CD4-positive, alpha-beta T cell treated with Interleukin-10 for 1 hour (primary cell): ENCODE measurements at regions not wholly inside any gene's neighbourhood (a gene's known extent, or its start where the extent isn't known, plus 50 kb on each side); places are given as distances from the start of the nearest gene placed in this dataset.
"Not testable (repeated sequence)": the region's sequence is repeated elsewhere in the genome, so short reads cannot be mapped to it uniquely, and the experiment has no call there.

Experiments used
- DNase-seq: peaks from one replicate; pipeline ENCODE4 v3.0.0-alpha.2; 2020

- DNase-seq = not testable (repeated sequence)
These were observed 223.7 kb upstream of the VLDLR start for GRCh38 chr9:2397875-2398274.

- not testable (repeated sequence) for DNase-seq
These were observed 219.8 kb upstream of the VLDLR start for GRCh38 chr9:2401746-2402145.

- no peak for DNase-seq
These were observed 217.9 kb upstream of the VLDLR start for GRCh38 chr9:2403701-2404100.

GRCh38 chr9:2406252-2406651 lies 215.3 kb upstream of the VLDLR start:
- no peak for DNase-seq

- no peak for DNase-seq
These were observed 214.1 kb upstream of the VLDLR start for GRCh38 chr9:2407450-2407849.

GRCh38 chr9:2411459-2412215 lies 209.9 kb upstream of the VLDLR start:
- DNase-seq = no peak

- no peak for DNase-seq
These were observed 208.3 kb upstream of the VLDLR start for GRCh38 chr9:2413160-2413805.

- DNase-seq = no peak
These were observed 207.1 kb upstream of the VLDLR start for GRCh38 chr9:2414465-2414864.

GRCh38 chr9:2415326-2415725 lies 206.3 kb upstream of the VLDLR start:
- no peak for DNase-seq

GRCh38 chr9:2417730-2418129 lies 203.9 kb upstream of the VLDLR start:
- no peak for DNase-seq

GRCh38 chr9:2418619-2419018 lies 203.0 kb upstream of the VLDLR start:
- DNase-seq = no peak

GRCh38 chr9:2419347-2419746 lies 202.2 kb upstream of the VLDLR start:
- DNase-seq = no peak

- DNase-seq = no peak
These were observed 201.0 kb upstream of the VLDLR start for GRCh38 chr9:2420543-2420942.

- no peak for DNase-seq
These were observed 197.0 kb upstream of the VLDLR start for GRCh38 chr9:2424619-2425033.

- DNase-seq = no peak
These were observed 195.9 kb upstream of the VLDLR start for GRCh38 chr9:2425676-2426075.

GRCh38 chr9:2427120-2427891 lies 194.3 kb upstream of the VLDLR start:
- no peak for DNase-seq

- DNase-seq = no peak
These were observed 181.6 kb upstream of the VLDLR start for GRCh38 chr9:2439957-2440356.

GRCh38 chr9:2443933-2444332 lies 177.7 kb upstream of the VLDLR start:
- DNase-seq = not testable (repeated sequence)

GRCh38 chr9:2448193-2448738 lies 173.3 kb upstream of the VLDLR start:
- DNase-seq = no peak

- DNase-seq = no peak
These were observed 168.5 kb upstream of the VLDLR start for GRCh38 chr9:2453106-2453505.

GRCh38 chr9:2453701-2454100 lies 167.9 kb upstream of the VLDLR start:
- DNase-seq = no peak

- no peak for DNase-seq
These were observed 161.8 kb upstream of the VLDLR start for GRCh38 chr9:2459756-2460155.

GRCh38 chr9:2461892-2462291 lies 159.7 kb upstream of the VLDLR start:
- DNase-seq = no peak

GRCh38 chr9:2464624-2465023 lies 157.0 kb upstream of the VLDLR start:
- no peak for DNase-seq
